ENCODE measurements at regions not wholly inside any gene's neighbourhood (a gene's known extent, or its start where the extent isn't known, plus 50 kb on each side); places are given as distances from the start of the nearest gene placed in this dataset.

DNA sequence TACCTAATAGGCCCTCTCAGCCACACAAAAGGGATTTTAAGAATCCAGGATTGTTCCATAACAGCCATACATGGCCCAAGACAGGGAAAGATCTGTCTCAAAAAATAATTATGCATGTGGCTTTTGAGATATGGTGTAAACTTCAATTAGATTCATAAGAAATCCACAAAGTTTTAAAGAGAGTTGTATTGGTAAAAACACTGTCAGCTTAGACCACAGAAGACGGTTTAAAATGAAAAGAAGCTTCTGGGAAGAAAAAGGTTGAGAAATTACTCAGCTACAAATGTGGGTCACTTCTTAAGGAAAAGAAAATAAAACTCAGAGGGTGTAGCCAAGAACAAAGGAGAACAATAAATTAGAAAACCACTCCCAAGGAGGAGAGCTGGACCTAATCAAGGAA lies 191.4 kb downstream of the KIF26A start:
- no peak for DNase-seq
- Histone ChIP-seq H3K27me3 (no peaks in the 10 kb centered on the region), H3K4me3 (no peak overlapping the region), H3K36me3 (no peaks in the 10 kb centered on the region), H3K27ac (no peak overlapping the region), H3K9me3 (peaks cover 8% of the 10 kb centered on the region), H3K4me1 (no peaks in the 10 kb centered on the region)
- TF ChIP-seq, protein P1, sequence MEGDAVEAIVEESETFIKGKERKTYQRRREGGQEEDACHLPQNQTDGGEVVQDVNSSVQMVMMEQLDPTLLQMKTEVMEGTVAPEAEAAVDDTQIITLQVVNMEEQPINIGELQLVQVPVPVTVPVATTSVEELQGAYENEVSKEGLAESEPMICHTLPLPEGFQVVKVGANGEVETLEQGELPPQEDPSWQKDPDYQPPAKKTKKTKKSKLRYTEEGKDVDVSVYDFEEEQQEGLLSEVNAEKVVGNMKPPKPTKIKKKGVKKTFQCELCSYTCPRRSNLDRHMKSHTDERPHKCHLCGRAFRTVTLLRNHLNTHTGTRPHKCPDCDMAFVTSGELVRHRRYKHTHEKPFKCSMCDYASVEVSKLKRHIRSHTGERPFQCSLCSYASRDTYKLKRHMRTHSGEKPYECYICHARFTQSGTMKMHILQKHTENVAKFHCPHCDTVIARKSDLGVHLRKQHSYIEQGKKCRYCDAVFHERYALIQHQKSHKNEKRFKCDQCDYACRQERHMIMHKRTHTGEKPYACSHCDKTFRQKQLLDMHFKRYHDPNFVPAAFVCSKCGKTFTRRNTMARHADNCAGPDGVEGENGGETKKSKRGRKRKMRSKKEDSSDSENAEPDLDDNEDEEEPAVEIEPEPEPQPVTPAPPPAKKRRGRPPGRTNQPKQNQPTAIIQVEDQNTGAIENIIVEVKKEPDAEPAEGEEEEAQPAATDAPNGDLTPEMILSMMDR (IDR thresholded peaks at IDR 0.05) = no peak
- intact Hi-C loops (cut with DNase I) = no loop called here
- no peak for ATAC-seq

DNA sequence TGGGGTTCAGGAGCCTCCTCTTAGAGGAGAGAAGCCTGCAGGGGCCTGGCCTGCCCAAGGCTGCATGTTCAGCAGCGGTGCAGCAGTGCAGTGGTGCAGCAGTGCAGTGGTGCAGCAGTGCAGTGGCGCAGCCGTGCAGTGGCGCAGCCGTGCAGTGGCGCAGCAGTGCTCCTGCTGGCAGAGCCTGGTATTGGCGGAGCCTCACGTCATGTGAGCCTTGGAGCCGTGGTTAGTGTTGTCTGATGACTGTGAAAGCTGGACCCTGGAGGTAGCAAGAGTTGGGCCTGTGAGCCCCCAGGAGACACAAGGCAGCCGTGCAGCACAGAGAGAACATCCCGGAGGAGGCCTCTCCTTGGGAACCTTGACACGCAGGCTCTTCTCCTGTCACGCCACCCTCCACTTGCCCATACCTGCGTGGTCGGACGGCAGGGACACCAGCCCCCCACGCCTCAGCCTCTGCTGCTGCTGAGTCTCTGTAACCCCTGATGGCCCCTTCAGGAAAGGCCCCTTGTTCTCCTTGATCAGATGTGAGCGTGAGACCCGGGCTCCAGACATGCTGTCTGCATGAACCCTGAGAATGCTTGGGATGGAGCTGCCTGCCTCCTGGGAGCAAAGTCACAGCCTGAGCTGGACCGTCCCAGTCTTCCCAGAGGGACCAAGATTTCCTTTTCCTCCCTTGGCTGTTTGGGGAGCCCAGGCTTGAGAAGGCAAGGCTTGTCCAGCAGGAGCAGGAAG lies 193.7 kb downstream of the KIF26A start:
- H3K9me3 ChIP-seq = peaks cover 8% of the 10 kb centered on the region
- no peaks in the 10 kb centered on the region for H3K27me3 ChIP-seq
- H3K27ac ChIP-seq = no peak overlapping the region
- DNase-seq (no peak), ATAC-seq (no peak)
- H3K36me3 ChIP-seq = no peaks in the 10 kb centered on the region
- TF ChIP-seq, protein P1 (IDR thresholded peaks at IDR 0.05) = no peak
- no peaks in the 10 kb centered on the region for H3K4me1 ChIP-seq
- intact Hi-C loops (cut with DNase I) = no loop called here
- no peak overlapping the region for H3K4me3 ChIP-seq

DNA sequence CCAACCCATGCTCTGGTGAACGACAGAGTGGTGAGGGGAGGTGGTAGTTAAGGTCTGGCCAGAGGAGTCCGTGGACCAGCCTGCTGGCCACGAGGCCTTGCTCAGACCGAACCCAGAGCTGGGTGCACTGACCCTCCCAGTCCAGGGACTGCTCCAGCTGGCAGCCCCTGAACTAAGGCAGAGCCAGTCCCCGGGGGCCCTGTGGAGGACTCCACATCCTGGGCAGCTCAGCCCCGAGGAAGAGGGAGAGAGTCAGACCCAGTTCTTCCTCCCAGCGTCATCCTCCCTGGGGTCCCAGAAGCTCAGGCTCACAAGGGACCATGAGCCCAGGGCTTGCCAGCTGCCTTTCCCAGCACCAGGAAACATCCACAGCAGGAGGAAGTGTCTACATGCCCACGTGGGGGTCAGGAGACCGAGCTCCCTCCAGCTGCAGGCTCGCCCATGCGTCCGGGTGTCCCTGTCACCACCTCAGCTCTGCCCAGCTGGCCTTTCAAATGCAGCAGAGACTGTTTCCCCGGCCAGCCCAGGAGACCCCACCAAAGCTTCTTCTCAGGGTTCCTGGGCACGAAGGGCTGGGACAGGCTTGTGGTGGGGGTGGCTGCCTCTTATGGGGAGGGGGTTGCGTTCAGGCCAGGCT lies 194.4 kb downstream of the KIF26A start:
- Histone ChIP-seq H3K27me3 (no peaks in the 10 kb centered on the region), H3K4me1 (no peaks in the 10 kb centered on the region), H3K9me3 (peaks cover 8% of the 10 kb centered on the region), H3K4me3 (no peak overlapping the region), H3K27ac (no peak overlapping the region), H3K36me3 (no peaks in the 10 kb centered on the region)
- intact Hi-C loops (cut with DNase I) = no loop called here
- TF ChIP-seq, protein P1 (IDR thresholded peaks at IDR 0.05) = no peak
- DNase-seq = peak; percentile 64
- ATAC-seq = peak; percentile 37

DNA sequence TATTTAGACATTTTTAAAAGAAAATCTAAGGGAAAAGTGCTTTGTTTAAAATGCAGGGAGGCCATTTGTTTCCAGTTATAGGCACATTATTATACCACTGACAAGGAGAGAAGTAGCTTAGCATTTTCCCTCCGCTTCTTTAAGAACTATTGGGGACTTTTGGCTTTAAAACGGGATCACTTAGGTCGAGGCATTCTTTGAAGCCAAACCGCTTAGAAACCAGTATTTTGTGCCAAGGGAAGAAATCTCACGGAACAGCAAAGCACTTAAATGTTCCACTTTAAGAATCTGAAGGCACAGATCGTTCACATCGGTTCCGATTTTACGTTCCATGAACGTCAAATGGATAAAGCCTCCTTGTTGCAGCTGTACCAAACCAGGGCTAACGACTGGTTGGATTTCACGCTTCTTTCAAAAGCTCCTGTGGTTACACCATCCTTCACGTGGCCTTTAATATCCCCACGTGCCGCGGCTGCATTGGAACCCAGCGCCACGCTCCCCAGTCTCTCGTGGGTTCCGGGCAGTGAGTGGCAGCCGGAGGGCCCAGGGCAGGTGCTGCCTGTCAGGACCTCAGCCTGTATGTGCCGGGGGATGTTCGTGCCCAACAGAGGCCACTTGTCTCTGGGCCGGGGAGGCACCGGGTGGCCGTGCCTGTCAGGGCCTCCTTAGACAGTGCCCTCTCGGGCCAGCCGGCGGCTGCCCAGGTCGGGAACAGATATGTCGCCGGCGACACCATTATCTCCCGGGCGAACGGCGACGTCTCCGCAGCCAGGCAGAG lies 195.4 kb downstream of the KIF26A start:
- DNase-seq (peak; percentile 60), ATAC-seq (no peak)
- no peaks in the 10 kb centered on the region for H3K27me3 ChIP-seq
- intact Hi-C loops (cut with DNase I) = no loop called here
- no peak overlapping the region for H3K4me3 ChIP-seq
- TF ChIP-seq, protein P1 (IDR thresholded peaks at IDR 0.05) = no peak
- no peaks in the 10 kb centered on the region for H3K4me1 ChIP-seq
- no peak overlapping the region for H3K27ac ChIP-seq
- peaks cover 14% of the 10 kb centered on the region for H3K9me3 ChIP-seq
- H3K36me3 ChIP-seq = no peaks in the 10 kb centered on the region

DNA sequence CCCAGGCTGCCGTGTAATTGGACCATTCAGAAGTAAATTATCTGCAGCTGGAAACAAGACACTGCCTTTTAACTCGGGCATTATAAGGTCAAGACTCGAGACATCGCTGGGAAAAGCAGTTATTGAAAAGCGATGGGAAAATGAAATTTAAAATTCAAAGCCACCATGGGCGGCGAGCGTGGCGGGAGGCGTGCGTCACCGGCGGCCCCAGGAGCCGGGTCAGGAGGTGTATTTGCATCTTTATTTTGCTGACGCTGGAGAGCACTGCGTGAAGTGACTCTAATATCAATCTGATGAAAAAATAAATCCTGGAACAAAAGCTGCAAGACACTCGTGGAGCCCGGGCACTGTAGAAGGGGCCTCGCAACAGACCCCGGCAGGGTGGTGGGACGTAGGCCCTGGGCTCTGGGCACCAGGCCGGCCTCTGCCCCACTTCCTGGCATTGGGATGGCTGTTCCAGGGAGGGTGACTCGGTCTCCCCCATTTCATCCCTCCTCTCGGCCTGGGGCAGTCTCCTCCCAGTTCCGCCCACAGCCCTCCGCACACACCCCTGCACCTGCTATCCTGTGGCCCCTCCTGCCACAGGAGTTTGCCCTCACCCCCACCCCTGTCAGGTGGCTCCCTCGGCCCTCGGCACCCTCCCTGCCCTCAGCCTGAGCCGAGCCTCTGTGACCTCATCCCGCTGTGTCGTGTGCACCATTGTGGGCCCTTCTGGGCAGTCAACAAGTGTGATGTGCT lies 196.2 kb downstream of the KIF26A start:
- intact Hi-C loops (cut with DNase I) = no loop called here
- ATAC-seq = peak; percentile 22
- no peak for DNase-seq
- Histone ChIP-seq H3K27me3 (no peaks in the 10 kb centered on the region), H3K4me3 (no peak overlapping the region), H3K4me1 (no peaks in the 10 kb centered on the region), H3K36me3 (no peaks in the 10 kb centered on the region), H3K9me3 (peaks cover 14% of the 10 kb centered on the region), H3K27ac (no peak overlapping the region)
- TF ChIP-seq, protein P1 (IDR thresholded peaks at IDR 0.05) = no peak
